Activated T-cell treated with anti-CD3 and anti-CD28 coated beads for 1 hour (primary cell): ENCODE measurements at regions not wholly inside any gene's neighbourhood (a gene's known extent, or its start where the extent isn't known, plus 50 kb on each side); places are given as distances from the start of the nearest gene placed in this dataset.

Source experiments
- DNase-seq: peaks from one replicate; pipeline ENCODE4 v3.0.0-alpha.2; 2020; ENCODE audit warnings: low read depth

DNA sequence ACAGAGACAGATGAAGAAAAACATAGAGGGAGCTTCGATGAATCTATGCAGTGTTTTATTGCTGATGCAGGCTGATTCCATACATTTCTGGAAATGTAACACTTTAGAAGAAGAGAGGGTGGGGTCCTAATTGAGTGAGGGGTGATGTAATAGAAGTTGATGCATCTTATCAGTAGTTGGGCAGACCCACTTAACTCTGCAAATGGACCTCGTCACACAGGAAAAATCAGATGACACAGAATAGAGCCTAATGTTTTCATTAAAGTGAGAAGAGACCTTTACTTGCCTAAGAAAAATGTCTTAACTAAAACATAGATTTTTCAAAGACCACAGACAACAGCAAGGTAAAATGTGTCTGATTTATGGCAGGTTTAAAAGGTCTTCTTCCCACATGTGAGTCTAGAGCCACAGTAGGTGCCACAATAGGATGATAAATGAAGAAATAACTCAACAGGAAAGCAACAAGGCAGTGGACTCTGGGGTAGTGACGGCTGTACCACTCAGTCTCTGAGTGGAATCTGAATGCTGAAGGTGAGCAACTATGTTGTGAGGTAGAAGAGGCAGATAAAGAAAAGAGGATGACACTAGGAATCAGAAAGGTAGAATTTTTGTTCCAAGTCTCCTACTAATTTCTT lies 414.7 kb upstream of the PIK3C3 start:
- DNase-seq, result no peak

DNA sequence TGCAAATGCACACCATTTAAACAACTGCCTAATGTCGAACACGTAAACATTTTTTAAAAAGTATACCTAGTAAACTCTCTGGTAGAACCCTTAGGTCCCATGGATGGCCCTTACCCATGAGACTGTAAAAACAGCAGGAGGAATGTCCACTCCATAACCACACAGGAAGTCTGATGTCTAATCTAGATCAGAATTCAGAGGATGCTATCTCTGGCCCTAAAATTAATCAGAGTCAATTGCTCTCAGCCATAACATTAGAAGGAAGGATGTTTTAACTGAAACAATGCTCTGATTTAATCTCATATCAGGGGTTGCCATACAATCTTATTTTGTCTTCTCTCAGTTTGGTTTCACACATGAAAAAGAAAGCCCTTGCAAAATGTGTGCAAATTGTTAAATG lies 416.3 kb upstream of the PIK3C3 start:
- DNase-seq, result no peak

DNA sequence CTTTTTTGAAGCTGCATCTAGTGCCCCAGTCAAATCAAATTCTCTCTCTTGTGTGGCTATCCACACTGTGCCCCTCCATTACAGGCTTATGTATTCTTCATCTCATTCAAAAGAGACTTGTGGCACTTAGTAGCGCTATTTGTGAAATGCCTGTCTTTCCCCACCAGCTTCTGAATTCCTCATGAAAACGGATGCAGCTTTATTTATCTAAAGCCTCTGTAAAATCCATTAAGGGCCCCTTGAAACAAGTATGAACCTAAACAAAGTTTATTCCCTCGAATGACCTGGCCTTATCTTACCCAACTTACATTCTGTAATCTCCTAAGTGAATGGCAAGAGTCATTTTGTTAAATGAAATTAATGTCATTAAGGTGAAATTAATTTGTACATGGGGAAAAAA lies 417.4 kb upstream of the PIK3C3 start:
- DNase-seq, result no peak

DNA sequence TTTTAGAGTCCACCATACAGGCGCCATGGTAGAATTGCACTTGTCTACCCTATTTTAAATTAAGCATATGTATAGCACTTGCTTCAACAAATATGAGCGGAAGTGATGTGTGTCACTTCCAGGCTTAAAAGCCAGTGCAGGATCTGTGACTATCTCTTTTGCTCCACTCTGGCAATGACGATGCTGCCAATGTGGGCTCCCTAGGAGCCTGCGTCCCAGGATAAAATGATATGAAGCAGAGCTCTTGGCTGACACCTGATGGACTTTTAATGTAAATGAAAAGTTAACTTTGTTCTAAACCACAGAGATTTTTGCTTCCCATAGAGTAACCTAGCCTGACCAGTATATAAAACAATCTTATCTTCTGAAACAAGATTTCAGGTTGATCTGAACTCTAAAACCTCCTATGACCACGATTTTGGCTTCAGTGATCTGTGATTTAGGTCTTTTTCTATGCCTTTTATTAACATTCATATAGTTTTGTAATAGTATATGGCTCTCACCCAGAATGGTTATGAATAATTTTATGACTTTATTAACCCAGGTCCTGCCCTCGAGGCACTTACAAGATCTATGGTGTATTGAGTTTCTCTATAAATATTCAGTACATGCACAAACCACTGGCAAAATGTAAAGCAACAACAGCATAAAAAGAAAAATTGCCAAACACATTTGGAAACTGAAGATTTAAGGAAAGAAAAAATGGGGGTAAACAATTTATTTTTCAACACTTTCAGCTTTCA lies 422.5 kb upstream of the PIK3C3 start:
- DNase-seq, result no peak

DNA sequence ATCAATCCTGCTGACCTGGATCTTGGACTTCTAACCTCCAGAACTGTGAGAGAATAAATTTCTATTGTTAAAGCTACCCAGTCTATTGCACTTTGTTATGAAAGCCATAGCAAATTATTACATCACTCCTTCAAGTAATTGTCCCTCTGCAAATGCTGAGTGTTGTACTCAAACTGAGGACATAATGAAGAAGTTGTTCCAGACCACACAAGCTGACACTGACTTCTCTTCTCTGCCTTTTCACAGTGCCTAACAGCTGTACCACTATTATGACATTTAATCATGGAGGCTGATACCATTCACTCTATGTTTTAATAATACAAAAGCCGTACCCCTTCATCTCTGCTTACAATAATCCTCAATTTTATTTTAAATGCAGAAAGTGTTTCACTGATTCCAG lies 424.1 kb upstream of the PIK3C3 start:
- DNase-seq, result no peak

DNA sequence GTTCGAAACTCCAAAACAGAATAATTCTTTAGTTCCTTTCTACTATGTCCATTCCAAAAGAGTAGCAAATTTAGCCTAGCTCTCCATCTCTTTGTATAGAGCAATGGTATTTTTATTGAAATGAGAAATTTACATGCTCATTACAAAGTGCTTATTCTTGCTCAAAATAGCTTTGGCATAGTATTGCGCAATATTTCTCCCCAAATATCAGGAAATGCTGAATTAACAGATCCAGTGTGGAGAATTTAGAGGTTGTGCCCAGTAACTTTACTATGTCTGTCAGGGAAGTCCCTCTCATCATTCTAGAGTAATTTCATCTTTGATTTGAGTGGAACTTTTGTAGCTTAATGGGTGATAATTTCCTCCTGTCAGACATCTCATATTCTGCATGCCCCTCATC lies 425.9 kb upstream of the PIK3C3 start:
- DNase-seq, result no peak

DNA sequence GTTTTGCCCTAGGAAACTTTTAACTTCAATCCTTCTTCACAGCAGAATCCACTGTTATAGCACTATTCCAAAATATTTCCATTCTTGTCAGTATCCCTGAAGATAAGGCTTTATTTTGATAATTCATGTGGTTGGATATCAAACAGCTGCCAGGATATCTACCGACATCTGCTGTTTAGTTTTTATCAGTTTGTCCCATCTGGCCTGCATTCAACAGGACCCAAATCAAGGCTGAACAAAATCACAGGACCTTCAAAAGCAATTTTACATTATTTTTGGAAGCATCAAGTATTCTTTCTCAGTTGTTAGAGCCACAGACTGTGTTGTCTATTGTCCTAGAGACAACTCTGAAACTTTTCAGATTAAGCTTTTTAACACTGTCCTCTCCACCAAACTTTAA lies 429.0 kb upstream of the PIK3C3 start:
- DNase-seq, result no peak

DNA sequence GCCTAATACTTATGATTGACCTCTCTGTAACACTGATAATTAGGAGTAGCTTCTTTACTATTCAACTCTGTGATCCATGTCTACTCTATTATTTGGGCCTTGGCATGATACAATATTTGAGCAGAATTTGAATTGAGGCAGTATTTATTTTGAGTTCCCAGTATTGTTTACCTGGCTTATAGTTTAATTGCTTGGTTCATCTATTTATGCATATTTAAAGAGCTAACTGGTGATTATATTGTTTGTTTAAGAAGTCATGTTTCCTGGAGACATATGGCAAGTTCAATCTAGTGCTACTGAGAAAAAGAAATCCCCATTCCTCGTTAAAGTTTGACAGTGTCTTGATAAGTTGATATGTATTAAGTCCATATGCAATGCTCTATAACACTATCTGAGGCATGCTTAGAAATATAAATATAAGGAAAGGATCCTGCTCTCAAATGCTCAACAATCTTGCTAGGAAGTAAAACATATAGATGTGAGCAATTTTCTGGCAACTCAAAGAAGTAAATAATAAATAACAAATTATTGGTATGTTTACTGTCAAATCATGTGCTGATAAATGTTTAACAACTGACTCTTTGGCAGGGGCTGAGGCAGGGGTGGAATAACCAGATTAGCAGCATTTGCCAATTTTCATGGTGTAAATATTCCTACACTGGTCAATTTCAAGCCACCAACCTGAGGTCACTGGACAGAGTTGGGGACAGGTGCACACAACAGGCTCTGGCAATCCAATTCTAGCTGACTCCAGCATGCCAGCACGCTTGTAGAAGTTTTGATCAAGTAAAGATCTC lies 430.2 kb upstream of the PIK3C3 start:
- DNase-seq, result no peak

DNA sequence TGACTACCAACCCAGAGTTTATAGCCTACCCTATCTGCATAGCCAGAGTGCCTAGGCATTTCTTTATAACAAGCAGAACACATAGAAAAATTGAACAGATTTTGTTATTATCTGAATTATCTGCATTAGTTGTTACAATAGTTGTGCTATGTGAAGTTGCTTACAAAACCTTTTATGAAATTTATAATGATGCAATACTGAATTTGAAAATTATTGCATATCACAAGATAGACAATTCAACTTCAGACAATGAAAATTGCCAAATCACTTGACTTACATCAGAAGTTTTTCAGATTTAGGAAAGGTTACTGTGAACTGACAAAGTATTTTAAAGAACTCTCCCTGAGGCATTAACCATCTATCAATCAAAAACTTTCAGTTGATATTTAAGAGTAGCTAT lies 437.9 kb upstream of the PIK3C3 start:
- no peak for DNase-seq

DNA sequence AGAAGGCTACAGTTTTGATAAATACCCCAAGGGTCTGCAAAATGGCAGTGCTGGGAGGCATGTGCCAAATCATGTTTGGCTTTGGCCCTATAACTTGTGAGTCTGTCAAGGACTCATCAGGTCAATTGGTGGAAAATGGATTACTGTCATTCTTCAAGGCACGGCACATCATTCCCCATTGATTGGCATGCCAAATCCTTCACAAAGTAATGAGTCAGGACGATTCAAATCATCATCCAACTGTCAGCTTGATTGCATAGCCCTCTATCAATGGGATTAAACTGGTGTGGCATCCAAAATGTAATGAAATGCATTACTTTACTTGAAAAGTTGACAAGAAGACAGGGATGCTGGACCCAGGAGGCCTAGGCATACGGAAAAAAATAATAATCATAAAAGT lies 441.6 kb upstream of the PIK3C3 start:
- no peak for DNase-seq

DNA sequence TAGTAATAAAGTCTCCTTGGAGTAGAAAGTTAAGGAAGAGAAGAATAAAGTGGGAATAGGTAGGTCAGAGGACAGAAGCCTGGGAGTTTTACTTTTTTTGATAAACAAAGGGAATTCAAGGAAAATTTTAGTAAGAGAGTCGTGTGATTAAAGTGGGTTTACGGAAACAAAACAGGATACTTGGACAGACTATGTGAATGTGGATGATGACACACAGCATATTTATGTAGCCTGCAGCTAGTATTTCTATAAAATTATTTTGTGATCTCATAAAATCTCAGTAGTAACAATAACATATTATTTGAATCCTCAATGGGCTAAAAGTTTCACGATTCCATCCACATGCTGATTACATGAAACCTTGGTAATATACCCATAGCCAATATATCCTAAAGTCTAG lies 450.7 kb upstream of the PIK3C3 start:
- no peak for DNase-seq

DNA sequence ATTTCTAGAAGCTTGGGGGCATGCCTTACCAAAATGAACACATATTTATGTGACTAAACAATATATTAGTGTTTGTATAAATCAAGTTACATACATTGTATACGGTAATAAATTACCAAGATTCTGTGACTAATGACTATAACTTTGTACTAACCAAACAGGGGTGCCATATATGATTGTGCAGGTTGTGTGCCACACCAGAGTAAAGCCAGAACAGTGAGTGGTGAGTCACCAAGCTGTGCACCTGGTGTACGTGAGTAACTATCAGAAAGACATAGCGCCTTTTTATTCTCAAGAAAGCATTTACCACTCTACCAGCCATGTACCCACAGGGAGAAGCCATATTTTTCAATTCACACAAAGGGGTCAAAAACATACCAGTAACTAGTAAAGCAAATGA lies 453.2 kb upstream of the PIK3C3 start:
- DNase-seq, result no peak

DNA sequence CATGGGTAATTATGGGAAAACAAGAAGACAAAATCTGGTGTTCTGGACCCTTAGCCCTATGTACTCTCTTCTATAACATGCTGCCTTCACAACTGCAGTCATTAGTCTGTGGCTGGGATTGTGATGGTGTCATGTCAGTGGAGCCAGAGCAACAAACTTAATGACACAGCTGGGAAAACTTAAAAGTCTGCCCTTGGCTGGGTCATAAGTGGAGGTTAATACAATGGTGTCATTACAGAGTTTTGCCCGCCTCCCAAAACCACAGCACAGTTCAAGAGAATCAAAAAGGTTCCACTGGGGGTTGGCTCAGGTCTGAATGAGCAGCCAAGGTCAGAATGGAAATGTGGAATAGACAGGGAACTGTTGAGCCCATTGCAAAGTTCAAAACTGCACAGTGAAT lies 455.7 kb upstream of the PIK3C3 start:
- no peak for DNase-seq

DNA sequence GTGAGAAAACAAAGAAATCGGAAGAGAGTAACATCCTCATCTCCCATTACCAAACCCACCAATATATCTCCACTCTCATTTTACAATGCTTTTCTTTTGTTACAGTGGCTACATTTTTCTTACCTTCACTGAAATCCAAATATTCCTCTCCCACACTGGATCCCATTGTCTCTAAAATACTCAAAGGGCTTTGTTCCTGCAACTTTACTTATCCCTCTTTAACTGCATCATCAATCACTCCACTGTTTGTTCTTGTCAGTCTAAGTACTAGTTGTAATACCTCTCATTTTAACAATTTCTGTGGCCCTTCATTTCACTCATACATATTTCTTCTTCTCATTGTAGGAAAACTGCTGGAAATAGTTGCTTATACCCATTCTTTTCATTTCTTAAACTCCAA lies 464.2 kb upstream of the PIK3C3 start:
- no peak for DNase-seq

DNA sequence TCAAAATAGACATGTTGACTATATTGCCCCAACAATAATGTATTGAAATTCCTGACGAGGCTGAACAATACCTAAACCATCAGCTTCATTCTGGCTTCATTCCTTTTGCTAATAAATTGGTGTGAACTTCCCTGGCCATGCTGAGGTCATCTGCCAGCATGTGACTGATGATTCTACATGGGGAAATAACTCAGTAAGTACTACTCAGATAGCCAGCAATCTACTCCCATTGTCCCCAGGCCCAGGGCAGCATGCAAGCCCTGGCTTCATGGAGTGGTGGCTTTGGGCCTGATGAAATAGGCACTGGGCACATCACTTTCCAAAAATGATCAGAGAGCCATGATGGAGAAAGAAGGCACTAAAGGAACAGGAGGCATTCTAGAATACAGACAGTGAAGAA lies 468.5 kb upstream of the PIK3C3 start:
- DNase-seq, result no peak

DNA sequence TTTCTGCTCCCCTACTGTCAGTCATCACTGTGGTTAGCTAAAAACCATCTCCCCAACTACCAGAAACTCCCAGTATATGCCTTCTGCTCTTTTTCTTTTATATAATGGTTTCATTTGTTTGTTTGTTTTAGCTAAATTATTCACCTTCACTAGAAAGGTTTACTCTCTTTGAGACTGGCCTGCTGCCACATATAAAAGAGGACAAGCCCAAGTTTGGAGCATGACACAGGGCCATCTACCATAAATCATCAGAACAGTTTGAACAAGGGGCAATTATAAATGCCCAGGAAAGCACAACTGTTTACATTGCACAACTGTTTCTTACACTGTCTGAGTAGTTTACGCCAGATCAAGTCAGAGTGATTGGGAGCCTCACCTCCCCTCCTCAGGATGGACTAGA lies 471.0 kb upstream of the PIK3C3 start:
- DNase-seq, result no peak

DNA sequence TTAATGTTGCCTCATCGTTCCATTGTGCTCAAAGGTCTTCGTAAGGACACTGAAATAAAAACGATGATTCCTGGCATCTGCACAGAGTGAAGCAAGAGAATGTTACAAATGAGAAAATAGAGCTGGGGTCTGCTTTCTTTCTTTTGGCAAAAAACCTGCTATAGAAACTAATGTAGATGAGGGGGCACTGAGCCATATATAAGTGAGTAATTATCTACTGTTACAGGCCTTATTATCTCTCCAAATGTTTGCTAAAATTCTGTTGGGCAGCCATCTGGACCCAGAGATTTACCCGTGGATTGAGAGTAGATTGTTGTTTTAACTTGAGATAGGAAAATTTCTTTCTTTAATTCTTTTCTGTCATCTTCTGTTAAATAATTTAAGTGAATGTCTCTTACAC lies 472.5 kb upstream of the PIK3C3 start:
- DNase-seq, result no peak

DNA sequence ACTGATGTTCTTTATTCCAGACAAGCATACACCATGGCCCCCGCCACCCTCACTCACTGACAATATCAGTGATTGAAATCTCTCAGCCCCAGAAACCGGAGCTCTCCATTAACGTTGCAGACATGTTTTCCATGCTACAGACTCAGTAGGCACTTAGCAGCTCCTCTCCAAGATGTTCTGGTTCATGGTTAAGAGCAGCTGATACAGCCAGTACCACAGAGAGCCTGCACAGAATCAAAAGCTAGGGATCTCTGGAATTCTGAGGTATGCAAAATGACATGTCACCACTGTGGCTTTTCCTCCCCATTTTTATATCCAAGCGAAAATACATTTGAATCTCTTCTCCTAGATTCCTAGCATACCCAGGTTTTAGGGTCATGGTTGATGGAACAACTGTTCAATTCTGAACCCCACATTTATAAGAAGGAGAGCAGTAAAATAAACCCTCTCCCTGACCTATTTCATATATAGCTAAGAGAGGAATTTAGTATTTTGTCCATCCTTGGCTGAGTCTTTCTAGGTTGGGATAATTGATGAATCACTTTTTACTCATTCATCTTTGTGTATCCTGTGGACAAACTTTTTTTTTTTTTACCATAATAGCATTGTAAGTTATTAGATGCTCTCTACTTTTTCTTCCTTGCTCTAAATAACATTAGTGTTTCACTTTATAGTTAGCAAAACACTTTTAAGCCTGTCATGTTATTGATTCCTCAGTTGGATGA lies 488.4 kb upstream of the PIK3C3 start:
- no peak for DNase-seq

DNA sequence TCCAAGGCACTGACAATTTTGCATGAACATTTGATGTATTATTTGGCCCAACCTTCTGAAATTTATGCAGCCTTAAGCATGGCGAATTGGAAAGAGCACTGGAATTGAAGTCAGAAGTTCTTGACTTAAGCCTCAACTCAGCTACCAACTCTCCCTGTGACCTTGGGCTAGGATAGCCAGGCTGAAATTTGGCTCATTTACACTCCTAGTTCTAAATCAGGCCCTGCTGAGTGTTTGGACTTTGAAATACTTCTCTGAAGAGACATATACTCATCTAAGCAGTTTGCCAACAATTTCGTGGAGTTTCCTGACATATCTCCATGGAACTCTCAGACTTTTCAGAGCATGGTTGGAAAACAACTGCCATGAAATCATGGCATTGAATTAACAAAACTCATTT lies 489.6 kb upstream of the PIK3C3 start:
- no peak for DNase-seq

DNA sequence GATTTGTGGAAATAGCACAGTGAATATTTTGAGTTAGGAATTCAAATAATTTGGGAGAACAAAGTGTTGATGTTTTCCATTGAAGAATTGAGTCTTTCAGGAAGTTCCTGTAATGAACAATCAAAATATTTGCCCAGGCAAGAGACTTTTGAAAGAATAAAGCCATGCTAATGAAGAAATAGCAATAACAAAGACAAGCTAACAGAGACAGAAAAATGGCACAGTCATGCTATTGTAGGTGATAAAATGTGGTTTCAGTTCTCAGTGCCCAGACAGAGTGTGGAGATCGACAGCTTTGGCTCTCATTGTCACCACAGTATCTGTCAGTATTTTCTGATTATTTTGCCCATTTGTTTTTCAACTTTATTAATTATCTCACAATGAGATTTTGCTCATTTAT lies 490.8 kb upstream of the PIK3C3 start:
- DNase-seq, result no peak

DNA sequence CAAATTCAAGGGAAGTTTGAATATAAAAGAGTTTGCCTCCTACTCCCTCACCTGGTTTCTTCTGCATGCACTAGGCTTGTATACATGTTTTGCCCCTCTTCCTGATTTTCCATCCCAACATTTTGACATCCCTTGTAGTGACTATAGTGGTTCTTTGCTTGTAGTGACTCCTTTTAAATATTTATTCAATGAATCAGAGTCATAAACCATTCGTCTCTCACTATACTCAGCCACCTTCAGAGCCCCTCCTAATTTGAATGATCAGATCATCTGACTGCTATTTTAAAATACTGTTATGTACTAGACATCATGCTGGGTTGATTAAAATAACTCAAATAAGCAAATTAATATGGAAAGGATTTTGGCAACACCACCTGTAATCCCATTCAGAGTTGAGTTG lies 492.1 kb upstream of the PIK3C3 start:
- DNase-seq, result no peak

DNA sequence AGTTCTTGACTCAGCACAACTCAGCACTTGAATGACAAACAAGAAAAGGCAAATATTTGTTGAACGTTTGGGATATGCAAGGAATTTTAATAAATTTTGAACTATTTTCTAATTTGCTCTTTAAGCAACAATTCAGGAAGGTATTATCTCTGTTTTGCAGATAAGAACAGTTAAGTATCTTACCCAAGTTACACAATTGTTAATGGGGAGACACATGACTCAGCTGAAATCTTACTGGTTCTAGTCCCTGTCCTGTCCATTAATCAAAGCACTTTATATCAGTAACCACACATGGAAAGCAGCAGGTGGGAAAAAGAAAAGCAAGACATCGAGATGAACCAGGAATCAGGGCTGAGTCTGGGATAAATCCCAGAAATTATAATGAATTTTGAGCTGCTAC lies 493.9 kb upstream of the PIK3C3 start:
- no peak for DNase-seq

DNA sequence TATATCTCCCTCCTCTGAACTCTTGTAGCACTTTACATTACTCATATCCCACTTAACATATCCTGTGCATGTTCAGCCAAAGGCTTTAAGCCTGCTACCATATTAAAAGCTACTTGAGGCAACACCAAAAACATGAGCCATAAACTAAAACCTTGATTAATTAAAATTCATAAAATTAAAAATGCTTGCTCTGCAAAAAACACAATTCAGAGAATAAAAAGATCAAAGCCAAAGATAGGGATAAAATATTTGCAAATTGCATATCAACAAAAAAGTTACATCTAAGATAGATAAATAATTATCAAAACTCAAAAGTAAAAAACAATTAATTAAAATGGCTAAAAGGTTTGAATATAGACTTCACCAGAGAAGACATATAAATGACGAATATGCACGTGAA lies 495.4 kb upstream of the PIK3C3 start:
- no peak for DNase-seq
